ENCODE measurements at regions not wholly inside any gene's neighbourhood (a gene's known extent, or its start where the extent isn't known, plus 50 kb on each side); places are given as distances from the start of the nearest gene placed in this dataset.

- Histone ChIP-seq H3K9ac (ENCODE audit: low read length) (peak overlapping the region; percentile 0), H3K27ac (ENCODE audit: low read depth, low read length) (peak overlapping the region; percentile 30), H3K9me3 (ENCODE audit: control insufficient read depth, insufficient read depth, low read depth, low read length) (no peaks in the 10 kb centered on the region), H3K4me1 (ENCODE audit: control insufficient read depth, insufficient read depth, low read length) (peaks cover 67% of the 10 kb centered on the region), H3K4me3 (ENCODE audit: low read depth, low read length) (peak overlapping the region; percentile 37; the same call in 1 of the 2 replicates), H3K36me3 (ENCODE audit: control insufficient read depth, insufficient read depth, low read length) (no peaks in the 10 kb centered on the region), H3K27me3 (ENCODE audit: control insufficient read depth, insufficient read depth, low read length) (no peaks in the 10 kb centered on the region)
Observed at GRCh38 chr5:116652903-116653302, 78.3 kb upstream of the SEMA6A start.

DNA sequence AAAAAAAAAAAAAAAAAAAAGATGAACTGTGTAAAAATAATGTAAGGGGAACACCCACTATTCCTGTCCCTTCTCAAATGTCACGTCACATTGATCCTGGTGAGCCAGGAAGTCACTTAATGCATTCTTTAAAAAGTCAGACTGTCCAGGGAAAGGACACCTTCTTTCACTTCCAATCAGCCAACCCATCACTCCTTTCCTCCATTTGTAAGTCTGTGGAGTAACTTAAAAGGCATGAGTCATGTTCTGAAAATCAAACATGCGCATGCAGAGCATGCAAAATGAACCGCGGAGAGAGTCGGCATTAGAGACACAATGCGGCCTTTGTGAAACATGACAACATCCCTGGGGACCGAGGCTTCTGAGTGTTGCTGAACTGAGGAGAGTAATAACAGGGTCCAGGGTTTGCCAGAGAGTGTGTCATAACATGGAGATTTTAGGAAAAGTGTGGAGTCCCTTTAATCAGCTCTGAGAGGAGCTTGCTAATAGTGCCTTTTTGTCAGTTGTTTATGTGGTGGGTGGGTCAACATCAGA, 77.6 kb upstream of the SEMA6A start:
- no peaks in the 10 kb centered on the region for H3K27me3 ChIP-seq (ENCODE audit: control insufficient read depth, insufficient read depth, low read length)
- H3K9ac ChIP-seq (ENCODE audit: low read length): peak overlapping the region; percentile 0
- H3K27ac ChIP-seq (ENCODE audit: low read depth, low read length): peak overlapping the region; percentile 30
- H3K36me3 ChIP-seq (ENCODE audit: control insufficient read depth, insufficient read depth, low read length): no peaks in the 10 kb centered on the region
- peaks cover 69% of the 10 kb centered on the region for H3K4me1 ChIP-seq (ENCODE audit: control insufficient read depth, insufficient read depth, low read length)
- no peaks in the 10 kb centered on the region for H3K9me3 ChIP-seq (ENCODE audit: control insufficient read depth, insufficient read depth, low read depth, low read length)
- H3K4me3 ChIP-seq (ENCODE audit: low read depth, low read length): peak overlapping the region; percentile 37

GRCh38 chr5:116651653-116652052, 77.0 kb upstream of the SEMA6A start:
- Histone ChIP-seq H3K36me3 (ENCODE audit: control insufficient read depth, insufficient read depth, low read length) (no peaks in the 10 kb centered on the region), H3K4me1 (ENCODE audit: control insufficient read depth, insufficient read depth, low read length) (peaks cover 67% of the 10 kb centered on the region), H3K27ac (ENCODE audit: low read depth, low read length) (peak overlapping the region; percentile 30), H3K27me3 (ENCODE audit: control insufficient read depth, insufficient read depth, low read length) (no peaks in the 10 kb centered on the region), H3K9ac (ENCODE audit: low read length) (no peak overlapping the region), H3K4me3 (ENCODE audit: low read depth, low read length) (no peak overlapping the region), H3K9me3 (ENCODE audit: control insufficient read depth, insufficient read depth, low read depth, low read length) (no peaks in the 10 kb centered on the region)

DNA sequence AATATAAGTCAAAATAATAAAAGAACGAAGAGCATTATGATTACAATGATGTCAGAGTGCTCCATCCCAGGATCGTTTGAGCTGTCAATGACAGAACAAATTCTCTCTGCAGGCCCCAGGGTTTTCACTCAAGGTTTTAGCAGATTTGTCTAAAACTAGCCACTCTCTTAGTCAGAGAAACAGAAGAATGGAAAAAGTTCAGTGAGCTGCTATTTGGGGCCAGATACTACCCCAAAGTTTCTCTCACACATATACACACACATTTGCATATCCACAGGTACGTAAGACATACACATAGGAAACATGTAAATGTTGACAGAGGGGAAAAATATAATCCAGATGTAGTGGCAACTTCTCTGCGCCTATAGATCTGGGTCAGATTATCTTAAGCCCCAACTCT, 76.3 kb upstream of the SEMA6A start:
- peaks cover 64% of the 10 kb centered on the region for H3K4me1 ChIP-seq (ENCODE audit: control insufficient read depth, insufficient read depth, low read length)

GRCh38 chr5:116650544-116650943, 75.9 kb upstream of the SEMA6A start:
- Histone ChIP-seq H3K4me1 (ENCODE audit: control insufficient read depth, insufficient read depth, low read length) (peaks cover 60% of the 10 kb centered on the region), H3K9ac (ENCODE audit: low read length) (no peak overlapping the region), H3K27ac (ENCODE audit: low read depth, low read length) (no peak overlapping the region), H3K27me3 (ENCODE audit: control insufficient read depth, insufficient read depth, low read length) (no peaks in the 10 kb centered on the region), H3K9me3 (ENCODE audit: control insufficient read depth, insufficient read depth, low read depth, low read length) (no peaks in the 10 kb centered on the region), H3K4me3 (ENCODE audit: low read depth, low read length) (no peak overlapping the region), H3K36me3 (ENCODE audit: control insufficient read depth, insufficient read depth, low read length) (no peaks in the 10 kb centered on the region)

More for the DNA sequence above, 76.3 kb upstream of the SEMA6A start:
- Histone ChIP-seq H3K4me3 (ENCODE audit: low read depth, low read length) (no peak overlapping the region), H3K36me3 (ENCODE audit: control insufficient read depth, insufficient read depth, low read length) (no peaks in the 10 kb centered on the region), H3K9me3 (ENCODE audit: control insufficient read depth, insufficient read depth, low read depth, low read length) (no peaks in the 10 kb centered on the region), H3K27me3 (ENCODE audit: control insufficient read depth, insufficient read depth, low read length) (no peaks in the 10 kb centered on the region), H3K27ac (ENCODE audit: low read depth, low read length) (no peak overlapping the region), H3K9ac (ENCODE audit: low read length) (no peak overlapping the region)

DNA sequence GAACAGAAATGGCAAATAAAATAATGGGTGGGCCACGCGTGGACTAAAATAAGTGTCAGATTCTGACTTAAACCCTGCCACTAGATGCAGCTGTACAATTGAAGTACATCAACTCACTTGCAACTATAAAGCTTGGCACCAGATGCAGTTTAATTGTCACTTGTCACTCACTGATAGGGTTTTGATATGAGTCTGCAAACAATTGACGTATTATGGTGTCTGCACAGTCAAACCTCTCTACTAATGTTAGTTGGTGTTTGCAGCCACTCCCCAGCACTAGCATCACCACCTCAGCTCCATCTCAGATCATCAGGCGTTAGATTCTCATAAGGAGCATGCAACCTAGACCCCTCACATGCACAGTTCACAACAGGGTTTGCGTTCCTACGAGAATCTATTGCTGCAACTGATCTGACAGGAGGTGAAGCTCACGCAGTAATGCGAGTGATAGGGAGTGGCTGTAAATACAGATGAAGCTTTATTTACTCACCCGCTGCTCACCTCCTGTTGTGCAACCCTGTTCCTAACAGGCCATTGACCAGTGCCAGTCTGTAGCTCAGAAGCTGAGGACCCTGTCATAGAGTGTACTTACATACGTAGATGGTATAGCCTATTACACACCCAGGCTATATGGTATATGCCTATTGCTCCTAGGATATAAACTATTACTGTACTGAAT, 72.1 kb upstream of the SEMA6A start:
- no peak overlapping the region for H3K4me3 ChIP-seq (ENCODE audit: low read depth, low read length)
- H3K36me3 ChIP-seq (ENCODE audit: control insufficient read depth, insufficient read depth, low read length): no peaks in the 10 kb centered on the region
- H3K9me3 ChIP-seq (ENCODE audit: control insufficient read depth, insufficient read depth, low read depth, low read length): no peaks in the 10 kb centered on the region
- H3K27me3 ChIP-seq (ENCODE audit: control insufficient read depth, insufficient read depth, low read length): no peaks in the 10 kb centered on the region
- no peak overlapping the region for H3K9ac ChIP-seq (ENCODE audit: low read length)
- no peak overlapping the region for H3K27ac ChIP-seq (ENCODE audit: low read depth, low read length)
- peaks cover 22% of the 10 kb centered on the region for H3K4me1 ChIP-seq (ENCODE audit: control insufficient read depth, insufficient read depth, low read length)

- no peaks in the 10 kb centered on the region for H3K9me3 ChIP-seq (ENCODE audit: control insufficient read depth, insufficient read depth, low read depth, low read length)
- H3K4me3 ChIP-seq (ENCODE audit: low read depth, low read length): no peak overlapping the region
- no peak overlapping the region for H3K9ac ChIP-seq (ENCODE audit: low read length)
- peaks cover 11% of the 10 kb centered on the region for H3K4me1 ChIP-seq (ENCODE audit: control insufficient read depth, insufficient read depth, low read length)
- no peaks in the 10 kb centered on the region for H3K36me3 ChIP-seq (ENCODE audit: control insufficient read depth, insufficient read depth, low read length)
- H3K27ac ChIP-seq (ENCODE audit: low read depth, low read length): no peak overlapping the region
- H3K27me3 ChIP-seq (ENCODE audit: control insufficient read depth, insufficient read depth, low read length): no peaks in the 10 kb centered on the region
Observed at GRCh38 chr5:116645627-116646026, 71.0 kb upstream of the SEMA6A start.

- H3K9me3 ChIP-seq (ENCODE audit: control insufficient read depth, insufficient read depth, low read depth, low read length): peaks cover 8% of the 10 kb centered on the region
Observed at GRCh38 chr5:116640236-116640635, 65.6 kb upstream of the SEMA6A start.

DNA sequence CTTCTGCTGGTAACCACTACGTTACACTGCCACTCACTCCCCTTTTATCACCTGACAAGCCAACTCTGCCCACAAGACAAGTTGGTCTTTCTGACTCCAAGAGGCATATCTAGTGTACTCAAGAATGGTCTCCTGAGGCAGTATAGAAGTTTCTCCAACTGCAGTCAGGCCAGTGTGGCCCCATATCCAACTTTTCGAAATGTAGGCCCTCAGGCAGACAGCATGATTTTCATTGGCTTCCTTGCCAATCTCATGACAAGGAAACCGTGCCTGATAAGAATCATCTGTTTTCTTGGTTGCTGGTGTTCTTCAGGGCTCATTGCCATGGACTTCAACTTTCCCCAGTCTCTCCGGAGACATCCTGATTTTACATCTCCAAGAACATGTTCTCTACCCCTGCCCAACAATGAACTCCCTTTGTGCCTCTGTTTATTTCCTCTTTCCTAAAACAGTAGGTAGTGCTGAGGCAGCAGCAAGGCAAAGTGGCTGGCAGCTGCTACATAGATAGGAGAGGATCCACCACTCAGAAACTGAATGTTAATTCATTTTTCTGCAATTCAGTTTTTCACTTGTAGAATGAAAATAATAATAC, 62.6 kb upstream of the SEMA6A start:
- Histone ChIP-seq H3K4me1 (ENCODE audit: control insufficient read depth, insufficient read depth, low read length) (peaks cover 7% of the 10 kb centered on the region; the same call in 1 of the 2 replicates), H3K36me3 (ENCODE audit: control insufficient read depth, insufficient read depth, low read length) (0 out of 2 replicates have a peak, but pooled peaks cover 4% of the 10 kb centered on the region), H3K27me3 (ENCODE audit: control insufficient read depth, insufficient read depth, low read length) (no peaks in the 10 kb centered on the region), H3K4me3 (ENCODE audit: low read depth, low read length) (no peak overlapping the region), H3K27ac (ENCODE audit: low read depth, low read length) (no peak overlapping the region), H3K9me3 (ENCODE audit: control insufficient read depth, insufficient read depth, low read depth, low read length) (peaks cover 10% of the 10 kb centered on the region), H3K9ac (ENCODE audit: low read length) (no peak overlapping the region)

More at GRCh38 chr5:116640236-116640635, 65.6 kb upstream of the SEMA6A start:
- Histone ChIP-seq H3K36me3 (ENCODE audit: control insufficient read depth, insufficient read depth, low read length) (0 out of 2 replicates have a peak, but pooled peaks cover 4% of the 10 kb centered on the region), H3K27ac (ENCODE audit: low read depth, low read length) (no peak overlapping the region), H3K27me3 (ENCODE audit: control insufficient read depth, insufficient read depth, low read length) (no peaks in the 10 kb centered on the region), H3K4me3 (ENCODE audit: low read depth, low read length) (no peak overlapping the region), H3K9ac (ENCODE audit: low read length) (no peak overlapping the region), H3K4me1 (ENCODE audit: control insufficient read depth, insufficient read depth, low read length) (peaks cover 7% of the 10 kb centered on the region; the same call in 1 of the 2 replicates)

DNA sequence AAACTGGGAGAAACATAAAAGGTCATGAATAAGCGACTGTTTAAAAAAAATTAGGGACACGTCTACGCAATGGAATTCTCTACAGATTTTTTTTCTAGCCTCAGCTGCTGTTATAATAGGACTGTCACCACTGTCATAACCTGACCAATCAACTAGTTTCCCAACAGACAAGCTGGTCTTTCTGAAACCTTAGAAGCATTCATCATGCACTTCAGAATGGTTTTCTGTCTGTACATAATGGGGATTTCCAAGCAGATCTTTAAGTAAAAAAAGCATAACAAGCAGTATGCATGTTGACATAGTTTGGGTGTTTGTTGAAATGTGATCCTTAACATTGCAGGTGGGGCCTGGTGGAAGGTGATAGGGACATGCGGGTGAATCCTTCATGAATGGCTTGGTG, 58.3 kb upstream of the SEMA6A start:
- H3K4me1 ChIP-seq (ENCODE audit: control insufficient read depth, insufficient read depth, low read length): peaks cover 31% of the 10 kb centered on the region
- peaks cover 10% of the 10 kb centered on the region for H3K9me3 ChIP-seq (ENCODE audit: control insufficient read depth, insufficient read depth, low read depth, low read length)
- no peaks in the 10 kb centered on the region for H3K27me3 ChIP-seq (ENCODE audit: control insufficient read depth, insufficient read depth, low read length)
- no peak overlapping the region for H3K4me3 ChIP-seq (ENCODE audit: low read depth, low read length)
- no peaks in the 10 kb centered on the region for H3K36me3 ChIP-seq (ENCODE audit: control insufficient read depth, insufficient read depth, low read length)
- no peak overlapping the region for H3K27ac ChIP-seq (ENCODE audit: low read depth, low read length)
- H3K9ac ChIP-seq (ENCODE audit: low read length): no peak overlapping the region

DNA sequence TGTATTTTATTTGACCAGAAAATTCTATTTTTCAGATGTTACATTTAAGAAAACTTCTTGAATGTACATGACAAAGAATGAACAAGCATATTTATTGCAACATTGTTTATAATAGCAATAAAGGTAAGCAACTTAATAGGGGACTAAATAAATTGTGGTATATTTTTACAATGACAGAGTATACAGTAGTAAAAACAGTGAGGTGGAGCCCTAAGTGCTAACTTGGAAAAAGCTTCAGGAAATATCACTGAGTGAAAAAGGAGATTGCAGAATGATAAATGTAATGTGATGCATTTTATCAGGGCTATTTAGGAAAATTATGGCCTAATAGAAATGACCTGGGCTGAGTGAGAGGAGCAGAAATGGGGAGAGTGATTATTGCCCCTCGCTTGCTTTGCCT, 56.5 kb upstream of the SEMA6A start:
- Histone ChIP-seq H3K27me3 (ENCODE audit: control insufficient read depth, insufficient read depth, low read length) (no peaks in the 10 kb centered on the region), H3K36me3 (ENCODE audit: control insufficient read depth, insufficient read depth, low read length) (no peaks in the 10 kb centered on the region), H3K4me3 (ENCODE audit: low read depth, low read length) (no peak overlapping the region), H3K4me1 (ENCODE audit: control insufficient read depth, insufficient read depth, low read length) (peaks cover 36% of the 10 kb centered on the region), H3K27ac (ENCODE audit: low read depth, low read length) (no peak overlapping the region), H3K9ac (ENCODE audit: low read length) (no peak overlapping the region), H3K9me3 (ENCODE audit: control insufficient read depth, insufficient read depth, low read depth, low read length) (peaks cover 10% of the 10 kb centered on the region)
